OCI-LY1 (cell line): ENCODE measurements at regions not wholly inside any gene's neighbourhood (a gene's known extent, or its start where the extent isn't known, plus 50 kb on each side); places are given as distances from the start of the nearest gene placed in this dataset.

Source experiments
- H2AFZ ChIP-seq: fragments of 200-600 bp; sonication (generic), shearing (Covaris generic); 2 replicates; pipeline ENCODE4 v1.6.0; 2014; ENCODE audit warnings: antibody characterized with exemption, mild to moderate bottlenecking, low read length
- H3F3A ChIP-seq: fragments of 200-600 bp; sonication (generic), shearing (Covaris generic); 2 replicates; pipeline ENCODE4 v1.6.0; 2014; ENCODE audit warnings: mild to moderate bottlenecking, antibody characterized with exemption, low read length, moderate library complexity; ENCODE audit not compliant: insufficient read depth
- H3K27ac ChIP-seq: fragments of 200-600 bp; sonication (generic); 2 replicates; pipeline ENCODE4 v1.5.1; 2014; ENCODE audit warnings: low read length, mixed run types, mild to moderate bottlenecking, low read depth; ENCODE audit not compliant: poor library complexity, severe bottlenecking
- H3K27me3 ChIP-seq: fragments of 200-600 bp; sonication (generic); 2 replicates; pipeline ENCODE4 v1.6.0; 2014; ENCODE audit warnings: antibody characterized with exemption, mild to moderate bottlenecking, low read length, moderate library complexity; ENCODE audit not compliant: insufficient read depth
- H3K36me3 ChIP-seq: fragments of 200-600 bp; sonication (generic); 2 replicates; pipeline ENCODE4 v1.6.1; 2014; ENCODE audit warnings: mild to moderate bottlenecking, antibody characterized with exemption, low read length, moderate library complexity, mixed read lengths; ENCODE audit not compliant: insufficient read depth
- H3K4me1 ChIP-seq: fragments of 200-600 bp; sonication (generic); 2 replicates; pipeline ENCODE4 v1.5.1; 2014; ENCODE audit warnings: mild to moderate bottlenecking, low read length, moderate library complexity; ENCODE audit not compliant: insufficient read depth, severe bottlenecking
- H3K4me2 ChIP-seq: fragments of 200-600 bp; sonication (generic), shearing (Covaris generic); 2 replicates; pipeline ENCODE4 v1.6.1; 2014; ENCODE audit warnings: low read length
- H3K4me3 ChIP-seq: fragments of 200-600 bp; sonication (generic); 2 replicates; pipeline ENCODE4 v1.5.1; 2014; ENCODE audit warnings: low read length, low read depth, mild to moderate bottlenecking, mixed read lengths; ENCODE audit not compliant: poor library complexity, severe bottlenecking
- H3K79me2 ChIP-seq: fragments of 200-600 bp; shearing (Covaris generic); 2 replicates; pipeline ENCODE4 v1.6.1; 2016; ENCODE audit warnings: mixed run types, low read length, mixed read lengths; ENCODE audit not compliant: insufficient read depth
- H3K9ac ChIP-seq: fragments of 200-600 bp; sonication (generic), shearing (Covaris generic); 2 replicates; pipeline ENCODE4 v1.6.1; 2014; ENCODE audit warnings: mild to moderate bottlenecking, low read length, mixed read lengths
- H3K9me2 ChIP-seq: fragments of 200-600 bp; sonication (generic), shearing (Covaris generic); 2 replicates; pipeline ENCODE4 v1.6.1; 2014; ENCODE audit warnings: low read depth, mild to moderate bottlenecking, low read length, mixed read lengths
- H3K9me3 ChIP-seq: fragments of 200-600 bp; shearing (Covaris generic); 2 replicates; pipeline ENCODE4 v1.6.1; 2014; ENCODE audit warnings: low read length, mixed read lengths
- H4K20me1 ChIP-seq: fragments of 200-600 bp; sonication (generic), shearing (Covaris generic); 2 replicates; pipeline ENCODE4 v1.6.0; 2016; ENCODE audit warnings: mild to moderate bottlenecking, low read length; ENCODE audit not compliant: insufficient read depth
- CTCF ChIP-seq: fragments of 200-600 bp; sonication (generic), shearing (Covaris generic); IDR thresholded peaks from 2 replicates; pipeline ENCODE4 v1.5.1; 2017; ENCODE audit warnings: mild to moderate bottlenecking, antibody characterized with exemption, low read length, moderate library complexity, mixed read lengths
- EZH2 ChIP-seq: fragments of 200-600 bp; sonication (generic), shearing (Covaris generic); IDR thresholded peaks from 2 replicates; pipeline ENCODE4 v1.8.0; 2017; ENCODE audit warnings: borderline replicate concordance, mixed run types, mild to moderate bottlenecking, antibody characterized with exemption, low read length, moderate library complexity, mixed read lengths

GRCh38 chr5:125595845-125596244 lies 827.4 kb upstream of the GRAMD2B start:
- Histone ChIP-seq H3K4me1 (peaks cover 25% of the 10 kb centered on the region), H3K36me3 (no peaks in the 10 kb centered on the region), H3K9me3 (no peaks in the 10 kb centered on the region), H3K4me2 (no peak overlapping the region), H4K20me1 (no peaks in the 10 kb centered on the region), H3F3A (no peaks in the 10 kb centered on the region), H3K79me2 (no peaks in the 10 kb centered on the region), H3K27ac (peak overlapping the region; percentile 80), H3K9ac (no peak overlapping the region), H2AFZ (no peak overlapping the region), H3K9me2 (no peaks in the 10 kb centered on the region), H3K27me3 (no peaks in the 10 kb centered on the region), H3K4me3 (no peak overlapping the region)
- no peak for TF ChIP-seq CTCF
- no peak for TF ChIP-seq EZH2

DNA sequence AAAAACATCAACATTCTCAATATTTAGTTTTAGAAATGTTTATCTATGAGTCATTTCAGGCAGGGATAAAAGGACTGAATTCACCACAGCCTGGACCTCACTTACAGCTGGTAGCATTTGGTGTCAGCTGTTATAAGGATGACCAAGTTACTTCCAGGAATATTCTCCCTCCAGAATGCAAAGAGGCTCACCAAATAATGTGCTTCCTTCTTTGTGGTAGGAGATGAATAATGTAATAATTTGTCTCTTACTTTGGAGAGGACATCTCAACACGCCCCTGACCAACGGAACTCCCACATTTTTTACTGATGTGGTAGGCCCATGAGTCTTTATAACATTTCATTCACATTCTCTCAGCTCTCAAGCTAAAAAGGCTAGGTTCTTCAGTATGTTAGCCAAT lies 825.9 kb upstream of the GRAMD2B start:
- Histone ChIP-seq H3K4me3 (no peak overlapping the region), H3K27me3 (no peaks in the 10 kb centered on the region), H3K4me1 (peaks cover 25% of the 10 kb centered on the region), H3K9me3 (no peaks in the 10 kb centered on the region), H3K9ac (no peak overlapping the region), H3K4me2 (no peak overlapping the region), H2AFZ (no peak overlapping the region), H4K20me1 (no peaks in the 10 kb centered on the region), H3K9me2 (no peaks in the 10 kb centered on the region), H3K27ac (no peak overlapping the region), H3F3A (no peaks in the 10 kb centered on the region), H3K79me2 (no peaks in the 10 kb centered on the region), H3K36me3 (no peaks in the 10 kb centered on the region)
- TF ChIP-seq CTCF (no peak), EZH2 (no peak)

- Histone ChIP-seq H3K27me3 (no peaks in the 10 kb centered on the region), H3K9ac (no peak overlapping the region), H3K4me2 (no peak overlapping the region), H3K79me2 (no peaks in the 10 kb centered on the region), H4K20me1 (no peaks in the 10 kb centered on the region), H3K9me2 (no peaks in the 10 kb centered on the region), H3K27ac (no peak overlapping the region), H2AFZ (no peak overlapping the region), H3F3A (no peaks in the 10 kb centered on the region), H3K36me3 (no peaks in the 10 kb centered on the region), H3K4me3 (no peak overlapping the region), H3K9me3 (no peaks in the 10 kb centered on the region), H3K4me1 (peaks cover 7% of the 10 kb centered on the region)
- TF ChIP-seq CTCF (no peak), EZH2 (no peak)
Measured at GRCh38 chr5:125600559-125600958, 822.6 kb upstream of the GRAMD2B start.
